ENCODE measurements at regions not wholly inside any gene's neighbourhood (a gene's known extent, or its start where the extent isn't known, plus 50 kb on each side); places are given as distances from the start of the nearest gene placed in this dataset.

- H3K36me3 Mint-ChIP-seq (ENCODE audit: unreplicated experiment), result no peaks in the 10 kb centered on the region
- no peaks in the 10 kb centered on the region for H3K9me3 Mint-ChIP-seq (ENCODE audit: unreplicated experiment)
- DNase-seq, result no peak
- no peak overlapping the region for H3K27ac Mint-ChIP-seq (ENCODE audit: unreplicated experiment)
- no peaks in the 10 kb centered on the region for H3K27me3 Mint-ChIP-seq (ENCODE audit: unreplicated experiment)
- TF ChIP-seq, protein P1, sequence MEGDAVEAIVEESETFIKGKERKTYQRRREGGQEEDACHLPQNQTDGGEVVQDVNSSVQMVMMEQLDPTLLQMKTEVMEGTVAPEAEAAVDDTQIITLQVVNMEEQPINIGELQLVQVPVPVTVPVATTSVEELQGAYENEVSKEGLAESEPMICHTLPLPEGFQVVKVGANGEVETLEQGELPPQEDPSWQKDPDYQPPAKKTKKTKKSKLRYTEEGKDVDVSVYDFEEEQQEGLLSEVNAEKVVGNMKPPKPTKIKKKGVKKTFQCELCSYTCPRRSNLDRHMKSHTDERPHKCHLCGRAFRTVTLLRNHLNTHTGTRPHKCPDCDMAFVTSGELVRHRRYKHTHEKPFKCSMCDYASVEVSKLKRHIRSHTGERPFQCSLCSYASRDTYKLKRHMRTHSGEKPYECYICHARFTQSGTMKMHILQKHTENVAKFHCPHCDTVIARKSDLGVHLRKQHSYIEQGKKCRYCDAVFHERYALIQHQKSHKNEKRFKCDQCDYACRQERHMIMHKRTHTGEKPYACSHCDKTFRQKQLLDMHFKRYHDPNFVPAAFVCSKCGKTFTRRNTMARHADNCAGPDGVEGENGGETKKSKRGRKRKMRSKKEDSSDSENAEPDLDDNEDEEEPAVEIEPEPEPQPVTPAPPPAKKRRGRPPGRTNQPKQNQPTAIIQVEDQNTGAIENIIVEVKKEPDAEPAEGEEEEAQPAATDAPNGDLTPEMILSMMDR (IDR thresholded peaks at IDR 0.05; ENCODE audit: partially characterized antibody, unreplicated experiment), result no peak
- no peak overlapping the region for H3K4me3 Mint-ChIP-seq (ENCODE audit: unreplicated experiment)
- no peaks in the 10 kb centered on the region for H3K4me1 Mint-ChIP-seq (ENCODE audit: low read depth, unreplicated experiment)
Measured at GRCh38 chr10:60664859-60665258, 113.4 kb upstream of the CDK1 start.

GRCh38 chr10:60663850-60664249 is 114.4 kb upstream of the CDK1 start:
- no peaks in the 10 kb centered on the region for H3K27me3 Mint-ChIP-seq (ENCODE audit: unreplicated experiment)
- no peaks in the 10 kb centered on the region for H3K4me1 Mint-ChIP-seq (ENCODE audit: low read depth, unreplicated experiment)
- no peaks in the 10 kb centered on the region for H3K36me3 Mint-ChIP-seq (ENCODE audit: unreplicated experiment)
- H3K4me3 Mint-ChIP-seq (ENCODE audit: unreplicated experiment), result no peak overlapping the region
- no peak overlapping the region for H3K27ac Mint-ChIP-seq (ENCODE audit: unreplicated experiment)
- TF ChIP-seq, protein P1 (IDR thresholded peaks at IDR 0.05; ENCODE audit: partially characterized antibody, unreplicated experiment), result no peak
- no peak for DNase-seq
- no peaks in the 10 kb centered on the region for H3K9me3 Mint-ChIP-seq (ENCODE audit: unreplicated experiment)

- Mint-ChIP-seq H3K27me3 (ENCODE audit: unreplicated experiment) (no peaks in the 10 kb centered on the region), H3K4me3 (ENCODE audit: unreplicated experiment) (no peak overlapping the region), H3K4me1 (ENCODE audit: low read depth, unreplicated experiment) (no peaks in the 10 kb centered on the region), H3K36me3 (ENCODE audit: unreplicated experiment) (no peaks in the 10 kb centered on the region), H3K27ac (ENCODE audit: unreplicated experiment) (no peak overlapping the region), H3K9me3 (ENCODE audit: unreplicated experiment) (no peaks in the 10 kb centered on the region)
- no peak for DNase-seq
- TF ChIP-seq, protein P1 (IDR thresholded peaks at IDR 0.05; ENCODE audit: partially characterized antibody, unreplicated experiment), result no peak
Measured at GRCh38 chr10:60662917-60663614, 115.2 kb upstream of the CDK1 start.

DNA sequence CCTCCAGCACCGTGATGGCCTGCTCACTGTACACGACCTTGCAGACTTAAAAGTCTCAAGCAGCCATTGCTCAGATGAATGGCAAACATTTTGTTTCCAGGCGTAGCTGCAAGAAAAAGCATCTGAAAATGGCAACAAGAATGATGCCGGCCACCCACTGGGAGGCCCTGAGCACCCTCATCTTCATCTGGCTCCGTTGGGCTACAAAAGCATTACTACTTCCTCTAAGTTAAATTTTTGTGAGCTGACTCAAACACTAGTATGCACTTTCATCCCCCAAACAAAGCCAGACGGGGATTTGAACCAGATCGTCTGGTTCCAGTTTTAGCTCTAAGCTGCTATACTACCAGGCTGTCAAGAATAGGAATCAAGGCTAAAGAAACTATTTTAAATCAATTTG is 116.6 kb upstream of the CDK1 start:
- no peak overlapping the region for H3K27ac Mint-ChIP-seq (ENCODE audit: unreplicated experiment)
- H3K4me1 Mint-ChIP-seq (ENCODE audit: low read depth, unreplicated experiment), result no peaks in the 10 kb centered on the region
- no peaks in the 10 kb centered on the region for H3K27me3 Mint-ChIP-seq (ENCODE audit: unreplicated experiment)
- no peak overlapping the region for H3K4me3 Mint-ChIP-seq (ENCODE audit: unreplicated experiment)
- H3K36me3 Mint-ChIP-seq (ENCODE audit: unreplicated experiment), result no peaks in the 10 kb centered on the region
- DNase-seq, result no peak
- TF ChIP-seq, protein P1 (IDR thresholded peaks at IDR 0.05; ENCODE audit: partially characterized antibody, unreplicated experiment), result no peak
- no peaks in the 10 kb centered on the region for H3K9me3 Mint-ChIP-seq (ENCODE audit: unreplicated experiment)

- no peaks in the 10 kb centered on the region for H3K9me3 Mint-ChIP-seq (ENCODE audit: unreplicated experiment)
- TF ChIP-seq, protein P1 (IDR thresholded peaks at IDR 0.05; ENCODE audit: partially characterized antibody, unreplicated experiment), result no peak
- no peak overlapping the region for H3K27ac Mint-ChIP-seq (ENCODE audit: unreplicated experiment)
- no peak for DNase-seq
- H3K4me3 Mint-ChIP-seq (ENCODE audit: unreplicated experiment), result no peak overlapping the region
- no peaks in the 10 kb centered on the region for H3K4me1 Mint-ChIP-seq (ENCODE audit: low read depth, unreplicated experiment)
- H3K27me3 Mint-ChIP-seq (ENCODE audit: unreplicated experiment), result no peaks in the 10 kb centered on the region
- no peaks in the 10 kb centered on the region for H3K36me3 Mint-ChIP-seq (ENCODE audit: unreplicated experiment)
Measured at GRCh38 chr10:60660625-60661024, 117.7 kb upstream of the CDK1 start.
